ENCODE measurements at regions not wholly inside any gene's neighbourhood (a gene's known extent, or its start where the extent isn't known, plus 50 kb on each side); places are given as distances from the start of the nearest gene placed in this dataset.
"Not testable (repeated sequence)": the region's sequence is repeated elsewhere in the genome, so short reads cannot be mapped to it uniquely, and the experiment has no call there.

- no peak for TF ChIP-seq MAX (IDR thresholded peaks at IDR 0.05)
These were observed 167.6 kb upstream of the CXorf66 start (continued) for GRCh38 chrX:140132937-140133336.

DNA sequence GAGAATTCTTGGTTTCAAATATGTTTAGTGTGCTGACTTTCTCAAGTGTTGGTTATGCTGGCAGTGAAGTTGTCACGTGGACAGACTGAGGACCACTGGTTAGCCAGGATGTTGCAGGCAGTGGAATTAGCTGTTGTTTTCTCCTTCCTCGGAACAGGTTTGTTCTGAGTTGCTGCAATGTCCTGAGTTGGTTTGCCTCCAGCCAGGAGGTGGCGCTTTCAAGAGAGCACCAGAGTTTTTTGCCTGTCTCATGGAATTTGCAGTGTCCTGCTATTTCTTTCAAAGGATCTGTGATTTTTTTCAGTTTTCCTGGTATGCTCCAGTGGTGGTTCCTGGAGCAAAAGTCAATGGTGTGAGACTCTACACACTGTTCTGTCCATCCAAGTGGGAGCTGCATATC lies 158.1 kb upstream of the CXorf66 start:
- ChIA-PET RAD21 (ENCODE audit: low non-redundant PET in 1 of 2, low total read pairs in 2 of 2, uncharacterized antibody in 2 of 2, unreplicated experiment in 2 of 2) (no interaction called here), CTCF (no interaction called here), POLR2A (no interaction called here)
- DNase-seq (ENCODE audit: low read depth, low spot score) (no peak), ATAC-seq (no peak)
- Histone ChIP-seq H3K36me3 (ENCODE audit: control insufficient read depth in 1 of 2, insufficient read depth in 2 of 2, low read length in 2 of 2) (no peaks in the 10 kb centered on the region), H3K79me2 (ENCODE audit: insufficient read depth, low read length) (no peaks in the 10 kb centered on the region), H4K20me1 (ENCODE audit: insufficient read depth) (no peaks in the 10 kb centered on the region), H3K27me3 (ENCODE audit: insufficient read depth, low read length) (no peaks in the 10 kb centered on the region), H3K9ac (ENCODE audit: low read length) (no peak overlapping the region), H3K4me1 (ENCODE audit: control insufficient read depth in 1 of 2, insufficient read depth in 2 of 2, low read length in 2 of 2) (no peaks in the 10 kb centered on the region), H3K4me3 (replicated peaks in 1 of 2; ENCODE audit: low read depth in 1 of 2, low read length in 2 of 2) (no peak overlapping the region), H3K27ac (ENCODE audit: low read depth, low read length) (no peak overlapping the region), H2AFZ (ENCODE audit: low read depth, low read length, poor library complexity, severe bottlenecking) (no peak overlapping the region), H3K9me3 (ENCODE audit: control insufficient read depth in 1 of 2, insufficient read depth in 1 of 2, low read depth in 1 of 2, low read length in 2 of 2) (no peaks in the 10 kb centered on the region), H3K9me2 (ENCODE audit: insufficient read depth) (no peaks in the 10 kb centered on the region), H3K4me2 (ENCODE audit: low read length) (no peak overlapping the region)
- BruUV-seq (replicated peaks): no TSS peak
- intact Hi-C loops (cut with micrococcal nuclease): no loop called here
- no peak for TF ChIP-seq ZNF274 (IDR thresholded peaks at IDR 0.05; ENCODE audit: low read depth, low read length)
- no peak for TF ChIP-seq SRF (IDR thresholded peaks at IDR 0.05; ENCODE audit: low read depth)
- TF ChIP-seq EZH2 (IDR thresholded peaks at IDR 0.05): no peak
- TF ChIP-seq CTCF (IDR thresholded peaks at IDR 0.05 in 2 of 3, conservative IDR thresholded peaks at IDR 0.05 in 1 of 3; ENCODE audit: borderline replicate concordance in 1 of 3, insufficient read depth in 1 of 3, low read depth in 2 of 3, low read length in 2 of 3): peak in 2 of 3 experiments; percentile 26 to 32; a peak in 4 of 6 replicates
- no peak for TF ChIP-seq ATF3 (IDR thresholded peaks at IDR 0.05)

- H3K9me3 ChIP-seq (ENCODE audit: control insufficient read depth in 1 of 2, insufficient read depth in 1 of 2, low read depth in 1 of 2, low read length in 2 of 2); H3K36me3 ChIP-seq (ENCODE audit: control insufficient read depth in 1 of 2, insufficient read depth in 2 of 2, low read length in 2 of 2); H4K20me1 ChIP-seq (ENCODE audit: insufficient read depth); H3K4me1 ChIP-seq (ENCODE audit: control insufficient read depth in 1 of 2, insufficient read depth in 2 of 2, low read length in 2 of 2); H3K27ac ChIP-seq (ENCODE audit: low read depth, low read length); ATAC-seq; H3K4me3 ChIP-seq (replicated peaks in 1 of 2; ENCODE audit: low read depth in 1 of 2, low read length in 2 of 2); DNase-seq (ENCODE audit: low read depth, low spot score); H3K9ac ChIP-seq (ENCODE audit: low read length); H3K79me2 ChIP-seq (ENCODE audit: insufficient read depth, low read length); CTCF ChIA-PET; intact Hi-C loops (cut with micrococcal nuclease); H3K4me2 ChIP-seq (ENCODE audit: low read length); H3K27me3 ChIP-seq (ENCODE audit: insufficient read depth, low read length); H3K9me2 ChIP-seq (ENCODE audit: insufficient read depth); H2AFZ ChIP-seq (ENCODE audit: low read depth, low read length, poor library complexity, severe bottlenecking); POLR2A ChIA-PET; RAD21 ChIA-PET (ENCODE audit: low non-redundant PET in 1 of 2, low total read pairs in 2 of 2, uncharacterized antibody in 2 of 2, unreplicated experiment in 2 of 2); BruUV-seq (replicated peaks): not testable (repeated sequence)
These were observed 148.7 kb upstream of the CXorf66 start for GRCh38 chrX:140114059-140114458.

Data from HCT116 (cell line).